ENCODE measurements at regions not wholly inside any gene's neighbourhood (a gene's known extent, or its start where the extent isn't known, plus 50 kb on each side); places are given as distances from the start of the nearest gene placed in this dataset.

GRCh38 chr10:47095848-47096612 is 184.8 kb downstream of the PTPN20 start:
- DNase-seq = peak in 1 of 7 donors; percentile 40
- 71 to 87% (median 83%) methylated on average over 17 of the region's 17 CpGs for WGBS, 4 donors
- intact Hi-C loops (cut with DNase I) = no loop called here

GRCh38 chr10:47098238-47098637 is 187.0 kb downstream of the PTPN20 start:
- H3K9me3 ChIP-seq (replicated peaks in 1 of 3) = no peaks in the 10 kb centered on the region
- intact Hi-C loops (cut with DNase I) = no loop called here
- H3K27me3 ChIP-seq = no peaks in the 10 kb centered on the region
- H3K4me1 ChIP-seq (replicated peaks in 1 of 2) = no peaks in the 10 kb centered on the region
- WGBS, 4 donors = 80 to 91% (median 86%) methylated on average over 3 of the region's 3 CpGs
- H3K4me3 ChIP-seq = no peak overlapping the region
- TF ChIP-seq, protein P1, sequence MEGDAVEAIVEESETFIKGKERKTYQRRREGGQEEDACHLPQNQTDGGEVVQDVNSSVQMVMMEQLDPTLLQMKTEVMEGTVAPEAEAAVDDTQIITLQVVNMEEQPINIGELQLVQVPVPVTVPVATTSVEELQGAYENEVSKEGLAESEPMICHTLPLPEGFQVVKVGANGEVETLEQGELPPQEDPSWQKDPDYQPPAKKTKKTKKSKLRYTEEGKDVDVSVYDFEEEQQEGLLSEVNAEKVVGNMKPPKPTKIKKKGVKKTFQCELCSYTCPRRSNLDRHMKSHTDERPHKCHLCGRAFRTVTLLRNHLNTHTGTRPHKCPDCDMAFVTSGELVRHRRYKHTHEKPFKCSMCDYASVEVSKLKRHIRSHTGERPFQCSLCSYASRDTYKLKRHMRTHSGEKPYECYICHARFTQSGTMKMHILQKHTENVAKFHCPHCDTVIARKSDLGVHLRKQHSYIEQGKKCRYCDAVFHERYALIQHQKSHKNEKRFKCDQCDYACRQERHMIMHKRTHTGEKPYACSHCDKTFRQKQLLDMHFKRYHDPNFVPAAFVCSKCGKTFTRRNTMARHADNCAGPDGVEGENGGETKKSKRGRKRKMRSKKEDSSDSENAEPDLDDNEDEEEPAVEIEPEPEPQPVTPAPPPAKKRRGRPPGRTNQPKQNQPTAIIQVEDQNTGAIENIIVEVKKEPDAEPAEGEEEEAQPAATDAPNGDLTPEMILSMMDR (IDR thresholded peaks at IDR 0.05) = no peak
- TF ChIP-seq POLR2A (IDR thresholded peaks at IDR 0.05) = no peak
- no peak overlapping the region for H3K27ac ChIP-seq
- no peaks in the 10 kb centered on the region for H3K36me3 ChIP-seq (replicated peaks in 1 of 2)
- DNase-seq = no peak

More at GRCh38 chr10:47095848-47096612, 184.8 kb downstream of the PTPN20 start:
- TF ChIP-seq, protein P1 (IDR thresholded peaks at IDR 0.05) = no peak
- TF ChIP-seq POLR2A (IDR thresholded peaks at IDR 0.05) = no peak
- Histone ChIP-seq H3K27ac (no peak overlapping the region), H3K4me1 (replicated peaks in 1 of 2) (no peaks in the 10 kb centered on the region), H3K9me3 (replicated peaks in 1 of 3) (no peaks in the 10 kb centered on the region), H3K36me3 (replicated peaks in 1 of 2) (no peaks in the 10 kb centered on the region), H3K4me3 (no peak overlapping the region), H3K27me3 (no peaks in the 10 kb centered on the region)

GRCh38 chr10:47098964-47099363 is 187.7 kb downstream of the PTPN20 start:
- TF ChIP-seq, protein P1 (IDR thresholded peaks at IDR 0.05) = no peak
- no peak for TF ChIP-seq POLR2A (IDR thresholded peaks at IDR 0.05)
- H3K9me3 ChIP-seq (replicated peaks in 1 of 3) = no peaks in the 10 kb centered on the region
- no peak overlapping the region for H3K4me3 ChIP-seq
- H3K4me1 ChIP-seq (replicated peaks in 1 of 2) = no peaks in the 10 kb centered on the region
- H3K27ac ChIP-seq = no peak overlapping the region
- intact Hi-C loops (cut with DNase I) = no loop called here
- no peaks in the 10 kb centered on the region for H3K36me3 ChIP-seq (replicated peaks in 1 of 2)
- peak in 1 of 7 donors; percentile 18 for DNase-seq
- no peaks in the 10 kb centered on the region for H3K27me3 ChIP-seq
- WGBS, 4 donors = 87 to 94% (median 92%) methylated on average over 11 of the region's 11 CpGs

DNA sequence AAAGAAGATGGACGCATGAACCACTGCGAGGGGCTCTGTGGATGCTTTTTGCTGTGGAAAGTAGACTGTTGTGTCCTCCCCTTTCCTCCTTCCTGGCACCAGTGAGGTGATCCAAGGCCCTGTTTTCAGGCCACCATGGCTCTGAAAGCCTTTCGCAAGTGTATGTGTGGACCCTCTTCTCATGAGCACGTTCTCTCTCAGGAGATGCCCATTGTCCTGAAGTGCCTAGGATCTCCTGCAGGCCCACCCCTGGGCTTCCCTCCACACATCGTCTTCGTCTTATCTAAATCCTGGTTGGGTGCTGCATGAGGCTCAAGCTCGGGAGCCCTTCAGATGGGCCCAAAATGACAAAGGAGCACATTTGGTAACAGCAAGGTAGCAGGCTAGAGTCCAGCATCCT is 188.2 kb downstream of the PTPN20 start:
- 89 to 91% (median 90%) methylated on average over 6 to 7 of the region's 7 CpGs for WGBS, 4 donors
- TF ChIP-seq, protein P1 (IDR thresholded peaks at IDR 0.05) = no peak
- no peak for TF ChIP-seq POLR2A (IDR thresholded peaks at IDR 0.05)
- intact Hi-C loops (cut with DNase I) = no loop called here
- Histone ChIP-seq H3K4me3 (no peak overlapping the region), H3K36me3 (replicated peaks in 1 of 2) (no peaks in the 10 kb centered on the region), H3K4me1 (replicated peaks in 1 of 2) (no peaks in the 10 kb centered on the region), H3K9me3 (replicated peaks in 1 of 3) (no peaks in the 10 kb centered on the region), H3K27me3 (no peaks in the 10 kb centered on the region), H3K27ac (no peak overlapping the region)
- peak in 1 of 7 donors; percentile 9 for DNase-seq
